HL-60 (cell line): ENCODE measurements at regions not wholly inside any gene's neighbourhood (a gene's known extent, or its start where the extent isn't known, plus 50 kb on each side); places are given as distances from the start of the nearest gene placed in this dataset.

ENCODE experiments used
- POLR2AphosphoS5 ChIP-seq: IDR thresholded peaks from 2 replicates; pipeline ENCODE4 v1.6.1; 2012; ENCODE audit warnings: low read depth
- TF ChIP-seq, protein P1 (sequence below): IDR thresholded peaks from one replicate; pipeline ENCODE4 v1.5.1; 2011; ENCODE audit warnings: low read length, control low read depth, inconsistent platforms; ENCODE audit not compliant: insufficient read depth

DNA sequence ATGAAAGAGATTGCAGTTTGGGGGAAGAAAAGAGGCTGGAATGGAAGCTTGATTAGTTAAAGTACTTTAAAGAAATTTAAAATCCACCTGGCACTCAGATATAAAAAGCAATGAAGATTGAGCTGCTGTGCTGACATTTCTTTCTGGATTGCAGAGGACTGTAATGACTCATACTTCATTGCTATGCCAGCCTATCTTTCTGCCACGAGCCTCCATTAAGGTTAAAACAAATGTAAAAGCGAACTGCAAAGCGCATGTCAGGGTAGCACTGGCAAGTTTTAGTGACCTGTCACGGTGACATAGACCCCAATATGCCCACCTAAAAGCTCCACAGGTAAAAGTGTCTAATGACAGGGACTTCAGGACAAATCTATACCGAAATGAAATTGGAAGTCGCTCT, 449.6 kb downstream of the C6orf118 start:
- TF ChIP-seq, protein P1, sequence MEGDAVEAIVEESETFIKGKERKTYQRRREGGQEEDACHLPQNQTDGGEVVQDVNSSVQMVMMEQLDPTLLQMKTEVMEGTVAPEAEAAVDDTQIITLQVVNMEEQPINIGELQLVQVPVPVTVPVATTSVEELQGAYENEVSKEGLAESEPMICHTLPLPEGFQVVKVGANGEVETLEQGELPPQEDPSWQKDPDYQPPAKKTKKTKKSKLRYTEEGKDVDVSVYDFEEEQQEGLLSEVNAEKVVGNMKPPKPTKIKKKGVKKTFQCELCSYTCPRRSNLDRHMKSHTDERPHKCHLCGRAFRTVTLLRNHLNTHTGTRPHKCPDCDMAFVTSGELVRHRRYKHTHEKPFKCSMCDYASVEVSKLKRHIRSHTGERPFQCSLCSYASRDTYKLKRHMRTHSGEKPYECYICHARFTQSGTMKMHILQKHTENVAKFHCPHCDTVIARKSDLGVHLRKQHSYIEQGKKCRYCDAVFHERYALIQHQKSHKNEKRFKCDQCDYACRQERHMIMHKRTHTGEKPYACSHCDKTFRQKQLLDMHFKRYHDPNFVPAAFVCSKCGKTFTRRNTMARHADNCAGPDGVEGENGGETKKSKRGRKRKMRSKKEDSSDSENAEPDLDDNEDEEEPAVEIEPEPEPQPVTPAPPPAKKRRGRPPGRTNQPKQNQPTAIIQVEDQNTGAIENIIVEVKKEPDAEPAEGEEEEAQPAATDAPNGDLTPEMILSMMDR: no peak
- TF ChIP-seq POLR2AphosphoS5: no peak
